ENCODE measurements at regions not wholly inside any gene's neighbourhood (a gene's known extent, or its start where the extent isn't known, plus 50 kb on each side); places are given as distances from the start of the nearest gene placed in this dataset.
"Not testable (repeated sequence)": the region's sequence is repeated elsewhere in the genome, so short reads cannot be mapped to it uniquely, and the experiment has no call there.

DNA sequence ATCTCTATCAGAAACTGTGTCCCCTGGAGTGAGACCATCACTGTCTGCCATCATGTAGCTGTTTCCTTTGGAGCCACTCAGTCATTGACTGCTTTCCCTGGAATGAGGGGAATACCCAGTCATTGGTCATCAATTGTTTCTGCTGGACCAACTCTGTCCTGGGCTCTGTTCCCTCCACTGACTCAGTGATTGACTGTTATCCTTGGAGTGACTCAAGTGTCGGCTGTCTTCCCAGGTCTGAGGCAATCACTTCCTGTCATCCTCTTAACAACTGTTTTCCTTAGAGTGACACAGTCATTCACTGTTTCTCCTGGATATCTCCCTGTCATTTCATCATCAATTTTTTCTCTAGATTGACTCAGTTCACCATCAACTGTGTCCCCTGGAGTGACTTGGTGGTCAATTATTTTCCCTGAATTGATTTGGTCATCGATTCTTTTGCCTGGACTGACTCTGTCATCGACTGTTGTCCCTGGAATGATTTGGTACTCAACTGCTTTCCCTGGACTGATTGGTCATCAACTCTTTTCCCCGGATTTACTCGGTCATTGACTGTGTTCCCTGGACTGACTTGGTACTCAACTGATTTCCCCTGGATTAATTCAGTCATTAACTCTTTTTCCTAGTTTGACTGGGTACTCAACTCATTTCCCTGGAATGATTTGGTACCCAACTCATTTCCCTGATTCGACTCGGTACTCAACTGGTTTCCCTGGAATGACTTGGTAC, 327.9 kb upstream of the VCX start:
- DNase-seq: peak; percentile 73

DNA sequence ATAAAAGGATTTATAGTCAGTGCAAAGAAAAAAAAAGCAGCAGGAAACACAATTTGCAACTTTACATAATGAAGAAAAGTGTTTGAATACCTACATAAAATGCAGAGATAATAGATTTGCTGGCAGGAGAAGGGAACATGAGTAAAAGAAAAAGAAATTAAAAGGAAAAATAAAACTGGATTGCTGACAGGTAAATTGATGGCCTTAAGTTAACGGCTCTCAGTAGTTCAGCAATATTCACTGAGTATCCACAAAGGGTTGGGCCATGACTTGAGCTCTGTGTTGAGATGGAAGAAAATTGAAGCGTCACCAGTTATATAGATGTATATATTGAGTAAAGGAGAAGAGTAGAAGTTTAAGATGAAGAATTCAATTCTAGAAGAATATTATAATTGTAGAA, 330.1 kb upstream of the VCX start:
- no peak for DNase-seq

DNA sequence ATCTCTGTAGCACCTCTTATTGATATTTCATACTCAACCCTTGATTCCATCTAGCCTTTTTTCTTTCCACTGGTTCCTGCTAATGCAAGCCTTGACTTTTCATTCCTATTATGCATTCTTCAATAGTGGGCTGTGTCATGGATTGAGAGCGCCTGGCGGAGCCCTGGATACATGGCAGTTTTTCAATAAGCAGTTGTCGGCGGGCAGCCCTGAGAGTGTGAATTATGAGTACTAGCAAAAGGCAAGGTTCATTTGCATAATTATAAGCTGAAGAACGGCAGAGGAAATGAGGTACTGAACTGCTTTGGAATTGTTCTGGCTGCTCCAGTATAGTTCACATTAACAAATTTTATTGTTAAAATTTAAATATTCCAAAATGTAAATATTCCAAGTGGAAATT, 339.7 kb upstream of the VCX start:
- DNase-seq: no peak

DNA sequence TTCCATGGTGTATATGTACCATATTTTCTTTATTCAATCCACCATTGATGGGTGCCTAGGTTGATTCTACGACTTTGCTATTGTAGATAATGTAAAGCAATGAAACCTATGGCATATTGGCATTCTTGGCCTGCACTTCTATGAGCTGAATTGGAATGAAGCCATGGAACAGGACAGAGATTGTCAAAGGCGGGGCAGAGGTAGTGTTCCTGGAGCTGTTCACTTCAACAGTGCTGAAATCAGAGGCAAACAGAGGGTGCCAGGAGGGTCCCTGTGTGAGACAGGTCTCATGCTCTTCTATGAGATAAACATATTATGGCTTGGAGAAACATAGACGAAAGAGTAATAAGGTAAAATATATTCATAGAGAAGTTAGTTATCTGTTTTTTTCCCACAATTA, 342.6 kb upstream of the VCX start:
- DNase-seq: no peak

DNA sequence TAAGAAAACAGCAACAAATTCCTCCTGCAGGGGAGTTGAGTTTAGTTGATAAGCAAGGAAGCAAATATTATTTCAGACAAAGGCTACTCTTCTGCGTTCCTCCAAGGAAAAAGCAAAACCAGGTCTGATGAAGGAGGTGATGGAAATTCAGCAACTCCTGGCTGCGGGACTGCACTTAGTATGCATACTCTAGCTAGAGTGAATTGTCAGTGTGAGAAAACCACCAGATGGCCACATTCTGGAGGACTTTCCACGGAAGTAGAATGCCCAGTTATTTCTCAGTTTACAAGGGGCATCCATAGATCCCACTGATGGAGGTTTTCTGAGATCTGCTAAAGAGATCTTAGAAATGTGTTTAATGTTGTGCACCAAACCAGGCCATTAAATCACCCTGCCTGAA, 338.6 kb upstream of the PUDP start:
- DNase-seq: no peak

DNA sequence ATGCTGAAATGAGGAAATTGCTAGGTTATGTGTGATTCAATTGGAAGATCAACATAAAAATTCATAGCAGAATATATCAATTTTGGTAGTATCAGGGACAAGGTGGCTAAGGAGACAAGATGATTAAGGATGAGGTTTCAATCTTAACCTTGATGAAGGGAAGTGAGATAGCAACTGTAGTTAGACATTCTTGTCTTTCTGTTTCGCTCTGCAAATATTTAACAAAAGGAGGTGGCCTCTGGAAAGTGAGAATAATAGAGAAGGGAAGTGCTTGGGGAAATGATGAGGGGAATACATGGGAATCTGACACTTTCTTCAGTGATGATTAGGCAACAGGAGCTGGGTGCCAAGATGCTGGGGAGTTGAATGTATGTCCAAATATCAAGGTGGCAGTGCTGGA, 337.1 kb upstream of the PUDP start:
- no peak for DNase-seq

DNA sequence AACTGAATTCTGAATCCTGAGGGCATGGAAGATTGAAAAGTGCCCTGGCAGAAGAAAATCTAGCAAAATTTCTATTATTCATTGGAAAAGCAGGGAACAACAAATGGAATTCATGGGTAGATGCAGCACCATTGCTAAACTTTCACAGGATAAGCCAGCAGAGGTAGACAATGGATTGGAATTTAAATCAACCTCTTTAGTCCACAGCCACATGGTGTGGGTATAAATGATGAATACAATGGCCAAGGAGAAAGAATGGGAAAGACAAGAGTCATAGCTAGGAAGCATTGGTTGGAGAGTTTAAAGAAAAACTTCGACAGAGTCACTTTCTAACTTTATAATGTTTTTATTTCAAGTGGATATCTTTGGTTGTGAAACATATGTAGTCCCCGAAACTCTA, 332.8 kb upstream of the PUDP start:
- no peak for DNase-seq

DNA sequence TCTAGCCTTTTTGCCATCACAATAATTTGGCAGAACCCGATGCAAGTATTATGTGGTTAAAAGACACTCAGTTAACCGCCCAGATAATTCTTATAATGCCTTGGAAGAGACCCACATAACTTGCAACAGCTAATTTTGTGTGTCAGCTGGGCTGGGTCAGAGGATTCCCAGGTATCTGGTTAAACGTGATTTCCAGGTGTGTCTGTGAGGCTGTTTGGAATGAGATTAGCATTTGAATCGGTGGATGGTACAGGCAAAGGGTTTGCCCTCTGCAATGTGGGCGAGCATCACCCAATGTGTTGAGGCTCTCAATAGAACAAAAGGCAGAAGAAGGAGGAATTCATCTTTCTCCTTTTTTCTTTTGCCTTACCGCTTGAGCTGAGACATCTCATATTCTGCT, 314.2 kb upstream of the PUDP start:
- no peak for DNase-seq

DNA sequence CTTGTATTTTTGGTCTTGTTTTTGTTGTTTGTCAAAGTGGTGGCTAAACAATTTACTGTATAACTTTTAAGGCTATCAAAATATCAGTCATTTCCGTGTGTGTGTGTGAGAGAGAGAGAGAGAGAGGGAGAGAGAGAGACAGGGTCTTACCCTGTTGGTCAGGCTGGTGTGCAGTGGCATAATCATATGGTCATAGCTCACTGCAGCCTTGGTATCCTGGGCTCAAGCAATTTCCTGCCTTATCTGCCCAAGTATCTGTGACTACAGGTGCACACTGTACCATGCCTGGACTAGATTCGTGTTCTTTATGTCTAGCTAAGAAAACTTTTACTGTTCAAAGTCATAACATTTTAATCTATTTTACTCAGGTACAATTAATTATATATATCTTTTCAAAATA, 313.1 kb upstream of the PUDP start:
- DNase-seq: not testable (repeated sequence)

DNA sequence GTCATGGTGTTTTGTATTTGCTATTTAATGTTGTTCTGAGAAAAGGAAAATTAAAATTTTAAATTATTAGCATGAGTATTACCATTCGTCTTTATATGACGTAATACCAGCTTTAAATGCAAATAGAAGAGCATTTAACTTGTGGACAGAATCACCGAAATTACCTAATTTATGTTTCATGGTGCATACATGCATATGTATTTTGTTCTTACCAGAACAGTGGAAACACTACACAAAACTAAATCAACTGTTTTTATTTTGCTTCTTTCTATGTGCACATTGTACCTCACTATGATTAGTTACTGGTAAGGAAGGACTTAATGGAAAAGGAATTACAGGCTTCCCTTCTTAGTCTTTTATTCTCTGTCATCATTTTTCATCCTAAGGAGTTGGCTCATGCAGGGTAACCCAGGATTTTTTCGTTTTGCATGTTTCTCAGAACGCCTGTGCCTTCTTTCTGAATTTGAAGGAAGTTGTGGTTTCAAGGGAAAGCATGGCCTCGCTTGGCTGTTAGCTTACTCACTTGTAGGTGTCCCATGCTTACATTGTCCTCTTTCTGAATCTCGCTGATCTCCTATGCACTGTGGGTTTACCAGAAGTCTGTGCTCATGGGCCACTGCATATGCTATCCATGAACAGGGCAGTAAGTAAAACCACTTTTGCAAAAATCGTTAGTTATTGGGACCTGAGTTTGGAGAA, 300.0 kb upstream of the PUDP start:
- DNase-seq: no peak

DNA sequence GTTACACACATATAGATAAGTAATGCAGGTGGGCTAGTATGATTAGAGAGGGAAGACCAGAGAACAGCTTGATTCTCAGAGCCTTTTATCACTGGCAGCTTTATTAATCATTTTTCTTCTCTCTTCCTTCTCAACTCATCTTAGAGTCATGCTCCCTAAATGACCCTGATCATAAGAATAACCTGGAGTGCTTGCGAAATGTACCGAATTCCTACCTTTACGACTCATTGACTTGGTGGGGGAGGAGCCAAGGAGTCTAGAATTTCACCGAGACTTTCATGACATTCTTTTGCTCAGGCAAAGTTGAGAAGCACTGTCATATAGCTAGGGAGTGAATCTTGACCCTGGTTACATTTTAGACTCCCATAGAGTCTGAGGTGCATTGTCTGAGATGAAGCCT, 298.9 kb upstream of the PUDP start:
- peak; percentile 64 for DNase-seq

DNA sequence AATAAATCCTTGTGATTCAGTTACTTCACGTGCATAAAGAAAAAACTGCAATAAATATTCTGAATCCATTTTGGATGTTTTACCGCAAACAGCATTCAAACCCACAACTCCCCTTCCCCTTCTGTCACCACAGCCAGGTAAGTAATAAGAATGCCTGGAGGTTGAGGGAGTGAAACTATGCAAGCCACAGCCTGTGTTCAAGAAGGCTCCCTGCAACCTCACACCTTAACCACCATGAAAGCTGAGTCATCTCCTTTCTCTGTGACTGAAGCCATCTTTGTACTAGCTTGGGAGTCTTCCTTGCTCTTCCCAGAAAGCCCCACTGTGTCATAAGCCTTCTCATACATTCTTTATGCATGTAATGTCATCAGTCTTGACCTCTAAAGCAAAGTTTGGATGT, 297.0 kb upstream of the PUDP start:
- no peak for DNase-seq

DNA sequence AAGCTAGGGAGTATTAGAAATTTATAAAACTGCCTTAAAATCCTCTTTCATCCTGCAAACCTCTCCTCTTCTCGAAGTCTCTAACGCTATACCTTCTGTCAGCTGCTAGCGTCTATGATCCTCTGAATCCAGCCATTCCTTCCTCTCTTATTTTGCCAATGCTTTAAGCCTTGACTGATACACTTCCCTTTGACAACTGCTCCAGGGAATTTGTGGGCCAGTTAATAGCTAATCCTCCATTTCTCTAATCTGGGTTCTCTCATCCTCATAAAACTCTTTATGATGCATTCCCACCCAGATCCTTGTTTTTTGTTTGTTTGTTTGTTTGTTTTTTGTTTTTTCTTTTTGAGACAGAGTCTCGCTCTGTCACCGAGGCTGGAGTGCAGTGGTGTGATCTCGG, 293.6 kb upstream of the PUDP start:
- DNase-seq: no peak

DNA sequence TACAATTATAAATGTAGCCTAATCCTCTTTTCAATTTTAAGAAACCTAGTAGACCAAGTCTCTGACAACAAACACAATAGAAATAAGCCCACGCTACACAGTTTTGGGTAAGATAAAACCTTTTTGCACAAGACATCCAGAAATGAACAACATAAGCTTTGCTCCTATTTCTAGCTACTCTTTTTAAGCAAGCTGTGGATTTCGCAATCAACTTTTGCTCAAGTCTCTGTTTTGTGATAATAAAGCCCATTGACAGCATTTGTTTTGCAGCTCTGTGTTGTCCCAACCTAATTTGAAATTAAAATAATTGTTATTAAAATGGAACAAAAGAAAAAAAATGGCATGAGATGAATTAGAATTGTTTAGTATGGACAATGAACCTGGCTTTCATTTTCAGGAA, 287.9 kb upstream of the PUDP start:
- no peak for DNase-seq

DNA sequence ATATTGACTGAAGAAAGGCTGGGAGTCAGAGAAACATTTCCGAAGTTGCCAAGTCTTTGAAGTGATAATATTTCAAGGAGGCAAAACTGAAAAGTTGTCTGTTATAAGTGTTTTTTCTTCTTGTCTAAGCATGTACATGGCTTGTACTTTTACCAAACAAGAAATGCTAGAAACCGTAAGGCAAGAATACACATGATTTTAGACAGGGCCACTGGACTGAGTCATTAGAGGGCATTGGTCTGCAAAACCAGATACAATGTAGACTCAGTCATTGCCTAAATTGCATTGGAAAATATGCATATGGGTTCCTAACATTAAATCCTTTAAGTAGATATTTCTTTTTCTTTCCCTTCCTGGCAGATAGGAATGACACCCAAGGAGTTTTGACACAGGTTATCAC, 284.9 kb upstream of the PUDP start:
- DNase-seq: no peak

DNA sequence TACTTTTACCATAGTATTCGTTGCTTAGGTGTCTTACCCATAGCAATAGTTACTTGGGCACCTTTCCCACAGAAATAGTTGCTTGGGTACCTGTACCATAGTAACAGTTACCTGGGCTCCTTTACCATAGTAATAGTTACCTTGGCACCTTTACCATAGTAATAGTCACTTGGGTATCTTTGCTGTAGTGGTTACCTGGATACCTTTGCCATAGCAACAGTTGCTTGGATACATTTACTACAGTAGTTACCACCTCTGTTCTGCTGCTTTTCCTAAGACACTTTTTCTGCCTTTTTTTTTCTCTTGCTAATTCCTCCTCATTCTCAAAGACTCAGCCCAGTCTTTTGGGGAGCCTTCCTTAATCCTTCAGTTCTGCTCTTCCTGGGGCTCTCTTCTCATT, 272.8 kb upstream of the PUDP start:
- no peak for DNase-seq

DNA sequence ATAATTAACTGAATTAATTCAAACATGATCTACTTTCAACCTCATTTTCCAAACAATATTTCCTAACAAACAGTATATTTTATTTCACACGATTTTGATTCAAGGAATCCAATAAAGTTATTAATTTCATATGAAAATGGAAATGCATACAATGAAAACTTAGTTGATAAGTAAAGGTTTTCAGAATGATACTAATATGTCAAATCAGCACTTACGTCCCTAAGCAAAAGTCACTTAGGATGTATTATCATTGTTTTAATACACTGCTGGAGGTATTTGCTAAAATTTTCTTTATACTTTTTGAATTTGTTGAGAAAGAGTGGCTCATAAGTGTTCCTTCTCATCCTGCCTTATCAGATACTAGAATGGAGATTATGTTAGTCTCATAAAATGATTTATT, 266.8 kb upstream of the PUDP start:
- DNase-seq: no peak

DNA sequence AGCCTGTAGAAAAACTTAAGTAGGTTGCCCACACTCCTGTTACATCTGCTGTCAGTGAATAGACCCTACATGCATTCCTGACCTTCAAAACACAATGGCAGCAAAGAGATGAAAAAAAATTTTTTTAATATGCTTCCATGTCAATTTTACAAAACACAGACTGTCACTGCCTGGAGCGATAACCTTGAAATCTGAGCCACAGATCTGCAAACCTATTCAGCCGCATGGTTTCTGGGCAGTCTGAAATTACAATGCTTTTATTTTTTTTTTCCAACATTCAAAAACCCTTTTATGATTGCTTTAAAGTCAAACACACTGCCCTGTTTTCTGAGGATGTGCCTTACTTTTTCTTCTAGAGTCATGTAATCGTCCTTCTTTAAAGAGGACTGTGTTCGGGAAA, 264.9 kb upstream of the PUDP start:
- no peak for DNase-seq

DNA sequence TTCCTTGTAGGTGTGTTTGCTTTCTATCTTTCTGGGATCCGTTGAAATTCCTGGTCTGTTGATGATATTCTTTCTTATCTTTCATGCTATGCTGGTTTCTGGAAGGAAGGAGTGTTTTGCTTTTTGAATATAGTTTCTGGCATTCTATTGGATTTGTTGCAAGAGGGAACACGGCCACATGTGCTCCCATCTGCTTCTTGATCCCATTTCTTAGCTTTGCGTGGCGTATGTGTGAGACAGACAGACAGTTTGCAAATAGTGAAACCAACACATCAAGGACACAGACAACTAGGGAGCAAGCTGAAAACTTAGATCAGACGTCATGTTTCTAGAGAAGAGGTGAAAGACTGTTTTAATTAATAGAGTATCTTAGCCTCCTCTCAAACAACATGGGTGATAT, 261.9 kb upstream of the PUDP start:
- no peak for DNase-seq

DNA sequence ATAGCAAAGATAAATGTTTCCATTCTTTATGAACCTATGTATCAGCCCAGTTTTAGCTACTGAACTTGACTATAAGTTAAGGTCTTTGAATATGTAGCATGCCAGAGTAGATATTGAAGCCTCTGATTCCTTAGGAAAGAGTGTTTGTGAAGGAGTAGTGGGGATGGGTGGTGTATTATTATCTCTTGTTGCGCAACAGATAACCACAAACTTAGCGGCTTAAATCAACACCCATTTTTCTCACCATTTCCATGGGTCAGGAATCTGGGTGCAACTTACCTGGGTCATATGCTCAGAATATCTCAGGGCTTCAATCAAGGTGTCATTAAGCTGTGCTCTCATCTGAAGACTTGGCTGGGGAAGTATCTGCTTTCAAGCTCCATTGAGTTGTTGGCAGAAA, 251.4 kb upstream of the PUDP start:
- no peak for DNase-seq

DNA sequence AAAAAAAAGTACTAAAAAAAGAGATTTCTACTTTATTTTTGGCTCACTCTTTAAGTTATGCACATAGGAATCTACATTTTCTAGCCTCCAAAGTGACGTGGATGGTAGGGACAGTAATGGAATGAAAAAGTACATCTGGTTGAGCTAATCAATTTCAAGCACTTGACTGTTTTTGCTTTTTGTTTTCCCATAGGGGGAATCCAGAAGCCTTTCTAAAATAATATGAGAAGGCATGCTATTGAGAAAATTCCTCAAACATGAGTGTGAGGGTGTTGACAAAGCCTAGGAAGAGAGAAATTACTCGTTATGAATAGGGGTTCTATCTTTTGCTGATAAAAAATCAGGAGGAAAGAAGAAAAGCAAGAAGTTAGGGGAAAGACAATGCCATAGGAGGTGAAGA, 242.5 kb upstream of the PUDP start:
- DNase-seq: no peak

DNA sequence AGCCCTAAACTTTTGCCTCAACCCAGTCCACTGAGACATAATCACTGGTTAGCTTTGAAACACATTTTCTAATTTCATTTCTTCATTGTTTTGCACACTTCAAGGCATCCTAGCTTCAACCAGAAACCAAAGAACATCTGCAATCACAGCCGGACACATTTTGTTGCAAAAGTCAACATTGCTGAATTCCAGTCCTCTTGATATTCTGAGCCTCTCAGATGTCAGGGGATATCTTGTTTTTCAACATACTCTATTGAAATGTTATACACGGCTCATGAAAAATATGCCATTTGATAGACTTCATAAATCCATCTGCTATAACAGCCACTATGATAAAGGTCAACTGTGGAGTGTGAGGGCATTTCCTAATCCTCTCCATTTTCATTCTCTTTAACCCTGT, 241.6 kb upstream of the PUDP start:
- DNase-seq: no peak

DNA sequence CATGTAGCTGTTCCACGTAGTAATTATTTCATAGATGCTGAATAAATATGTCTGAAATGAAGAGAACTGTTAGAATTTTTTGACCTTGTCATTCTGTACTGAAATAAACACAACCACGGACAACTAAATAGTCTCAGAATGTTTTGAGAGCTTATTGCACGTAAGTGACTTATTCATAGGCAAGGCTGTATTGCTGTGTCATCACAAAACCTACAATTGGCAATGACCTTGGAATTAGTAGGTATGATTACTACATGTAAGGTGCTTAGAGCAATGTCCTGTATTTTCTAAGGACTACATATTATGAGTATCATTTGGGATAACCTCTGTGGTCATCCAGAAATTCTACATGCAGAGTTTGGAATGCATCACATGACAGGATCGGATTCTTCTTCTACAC, 237.2 kb upstream of the PUDP start:
- DNase-seq: no peak

DNA sequence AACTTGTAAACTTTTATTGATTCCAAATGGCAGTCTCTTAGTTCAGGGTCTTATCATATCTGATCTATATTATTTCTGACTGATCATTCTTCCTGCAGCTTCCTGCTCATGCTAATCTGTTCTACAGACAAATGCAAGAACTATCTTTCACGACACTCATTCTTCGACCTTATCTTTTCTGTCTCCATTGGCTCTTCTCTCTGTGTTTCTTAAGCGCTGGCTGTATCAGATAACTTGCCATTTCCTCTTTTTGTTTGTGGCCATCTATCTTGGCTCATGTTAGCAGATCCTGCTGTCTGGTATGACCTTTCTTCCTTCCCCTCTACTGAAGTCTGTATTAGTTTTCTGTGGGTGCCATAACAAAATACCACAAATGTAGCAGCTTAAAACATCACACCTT, 230.5 kb upstream of the PUDP start:
- DNase-seq: no peak
